NOMO-1 treated with dmso at 0.1 percent for 144 hours (cell line): ENCODE measurements at regions not wholly inside any gene's neighbourhood (a gene's known extent, or its start where the extent isn't known, plus 50 kb on each side); places are given as distances from the start of the nearest gene placed in this dataset.
"Not testable (repeated sequence)": the region's sequence is repeated elsewhere in the genome, so short reads cannot be mapped to it uniquely, and the experiment has no call there.

Experiments used
- DNase-seq: peaks from one replicate; lab custom pipeline; 2025; ENCODE audit not compliant: unreplicated experiment; lab: John Stamatoyannopoulos, UW

- DNase-seq: no peak
Observed at GRCh38 chr6:164051427-164051826, 636.9 kb downstream of the QKI start.

GRCh38 chr6:164049517-164049988 is 635.0 kb downstream of the QKI start:
- no peak for DNase-seq

- DNase-seq: no peak
Observed at GRCh38 chr6:164048840-164049516, 634.5 kb downstream of the QKI start.

- DNase-seq: no peak
Observed at GRCh38 chr6:164045082-164045481, 630.6 kb downstream of the QKI start.

- not testable (repeated sequence) for DNase-seq
Observed at GRCh38 chr6:164043656-164044055, 629.1 kb downstream of the QKI start.

GRCh38 chr6:164042212-164042611 is 627.7 kb downstream of the QKI start:
- DNase-seq: no peak

GRCh38 chr6:164040994-164041393 is 626.5 kb downstream of the QKI start:
- DNase-seq: no peak

GRCh38 chr6:164039954-164040375 is 625.4 kb downstream of the QKI start:
- DNase-seq: no peak

GRCh38 chr6:164037171-164037870 is 622.8 kb downstream of the QKI start:
- DNase-seq: no peak

GRCh38 chr6:164035900-164036485 is 621.5 kb downstream of the QKI start:
- DNase-seq: no peak

GRCh38 chr6:164034602-164035140 is 620.2 kb downstream of the QKI start:
- no peak for DNase-seq

GRCh38 chr6:164025180-164025579 is 610.7 kb downstream of the QKI start:
- DNase-seq: no peak

- DNase-seq: no peak
Observed at GRCh38 chr6:164023535-164023934, 609.0 kb downstream of the QKI start.

- no peak for DNase-seq
Observed at GRCh38 chr6:164022632-164023031, 608.1 kb downstream of the QKI start.

GRCh38 chr6:164021589-164022250 is 607.2 kb downstream of the QKI start:
- no peak for DNase-seq

GRCh38 chr6:164020142-164020541 is 605.6 kb downstream of the QKI start:
- no peak for DNase-seq

GRCh38 chr6:164018133-164018532 is 603.6 kb downstream of the QKI start:
- DNase-seq: no peak

GRCh38 chr6:164016056-164016455 is 601.5 kb downstream of the QKI start:
- no peak for DNase-seq

GRCh38 chr6:164015088-164015484 is 600.6 kb downstream of the QKI start:
- DNase-seq: no peak

- DNase-seq: no peak
Observed at GRCh38 chr6:164014346-164015087, 600.0 kb downstream of the QKI start.
